ENCODE measurements at regions not wholly inside any gene's neighbourhood (a gene's known extent, or its start where the extent isn't known, plus 50 kb on each side); places are given as distances from the start of the nearest gene placed in this dataset.

- no peaks in the 10 kb centered on the region for H3K36me3 ChIP-seq (replicated peaks; ENCODE audit: low read depth, low read length)
- no peaks in the 10 kb centered on the region for H3K9me3 ChIP-seq (ENCODE audit: insufficient read depth, low read length)
- no peak overlapping the region for H3K9ac ChIP-seq (ENCODE audit: low read length)
- H3K4me1 ChIP-seq (ENCODE audit: low read length) = no peaks in the 10 kb centered on the region
- no peaks in the 10 kb centered on the region for H3K27me3 ChIP-seq (ENCODE audit: low read depth, low read length)
- H2AFZ ChIP-seq (ENCODE audit: low read depth, low read length) = no peak overlapping the region
- H3K79me2 ChIP-seq (ENCODE audit: low read length) = no peaks in the 10 kb centered on the region
- TF ChIP-seq CTCF (IDR thresholded peaks at IDR 0.05; ENCODE audit: low read depth, low read length) = no peak
- TF ChIP-seq EZH2phosphoT487 (IDR thresholded peaks at IDR 0.05; ENCODE audit: low read depth) = no peak
- no peak overlapping the region for H3K27ac ChIP-seq (ENCODE audit: low read length)
- H3K4me2 ChIP-seq (ENCODE audit: low read length) = no peak overlapping the region
- H3K4me3 ChIP-seq (ENCODE audit: low read length) = no peak overlapping the region
- no peaks in the 10 kb centered on the region for H4K20me1 ChIP-seq (ENCODE audit: insufficient read depth, low read length)
Measured at GRCh38 chr21:17462276-17462981, 50.4 kb upstream of the CXADR start.
